ENCODE measurements at regions not wholly inside any gene's neighbourhood (a gene's known extent, or its start where the extent isn't known, plus 50 kb on each side); places are given as distances from the start of the nearest gene placed in this dataset.
A peak's percentile ranks its signal among the peaks of the same experiment; 100 is the strongest.

GRCh38 chr2:49298230-49298629 is 143.9 kb upstream of the FSHR start:
- no peak for DNase-seq

DNA sequence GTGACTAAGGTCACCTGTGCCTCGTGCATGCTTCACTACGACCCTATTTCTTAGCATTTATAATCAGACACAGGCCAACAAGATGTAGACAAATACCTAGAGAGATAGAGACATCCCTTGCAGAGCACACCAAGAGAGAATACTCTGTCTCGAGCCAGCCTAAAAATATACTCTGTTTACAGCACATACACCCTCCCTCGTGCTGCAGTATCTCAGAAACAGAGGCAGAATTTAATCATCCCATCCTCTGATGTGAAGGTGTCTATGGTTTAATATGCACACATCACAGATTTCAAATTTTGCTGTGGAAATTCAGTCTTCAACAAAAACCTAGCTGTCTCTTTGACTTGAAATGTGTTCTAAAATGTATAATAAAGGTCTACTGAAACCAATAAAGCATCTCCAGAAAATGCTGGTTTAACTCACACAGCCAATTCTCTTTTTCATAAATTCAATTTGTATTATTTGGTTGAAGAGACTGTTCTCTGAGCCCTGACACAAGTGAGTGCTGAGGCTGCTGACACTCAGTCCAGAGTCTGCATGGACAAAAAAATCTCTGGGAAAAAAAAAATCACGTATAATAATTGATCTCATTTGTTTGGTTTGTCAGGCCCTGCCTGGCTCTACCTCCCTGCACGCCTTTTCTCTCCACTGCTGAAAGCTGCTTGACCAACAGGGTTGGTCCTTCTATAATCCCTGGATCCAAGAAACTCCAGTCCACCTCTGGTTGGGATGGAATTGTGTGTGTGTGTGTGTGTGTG is 142.0 kb upstream of the FSHR start:
- no peak for DNase-seq

DNA sequence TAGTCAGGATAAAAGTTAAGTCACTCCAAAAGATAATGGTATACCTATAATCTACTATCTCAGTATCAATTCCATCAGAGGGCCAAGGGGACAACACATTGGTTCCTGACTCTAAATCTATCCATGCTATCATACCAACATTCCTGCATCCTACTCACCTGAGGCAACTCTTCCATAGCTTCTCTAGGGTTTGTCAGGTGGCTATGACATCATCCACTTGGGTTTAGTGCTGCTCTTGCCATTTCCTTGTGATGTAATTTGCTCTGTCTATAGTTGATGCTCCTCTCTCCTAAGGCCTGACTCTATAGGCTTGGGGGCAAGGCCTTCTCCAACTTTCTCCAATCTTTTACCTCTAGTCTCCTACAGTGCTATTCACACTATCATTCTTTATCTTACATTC is 139.9 kb upstream of the FSHR start:
- no peak for DNase-seq

DNA sequence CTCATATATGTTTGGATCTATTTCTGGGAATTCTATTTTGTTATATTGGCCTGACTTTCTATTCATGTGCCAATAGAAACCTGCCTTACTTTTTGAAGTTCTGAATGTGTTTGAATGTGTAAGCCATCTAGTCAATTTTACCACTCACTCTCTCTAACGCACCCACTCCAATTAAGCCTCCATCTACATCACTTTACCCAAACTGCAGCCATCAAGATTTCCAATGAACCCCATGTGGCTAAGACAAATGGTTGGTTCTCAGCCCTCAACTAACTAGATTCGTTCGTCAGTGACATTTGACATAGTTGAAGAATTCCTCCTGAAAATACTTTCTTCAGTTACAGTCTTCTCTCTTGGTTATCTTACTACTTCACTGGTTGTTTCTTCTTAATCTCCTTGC is 137.3 kb upstream of the FSHR start:
- no peak for DNase-seq

GRCh38 chr2:49289711-49290110 is 135.4 kb upstream of the FSHR start:
- DNase-seq: no peak

DNA sequence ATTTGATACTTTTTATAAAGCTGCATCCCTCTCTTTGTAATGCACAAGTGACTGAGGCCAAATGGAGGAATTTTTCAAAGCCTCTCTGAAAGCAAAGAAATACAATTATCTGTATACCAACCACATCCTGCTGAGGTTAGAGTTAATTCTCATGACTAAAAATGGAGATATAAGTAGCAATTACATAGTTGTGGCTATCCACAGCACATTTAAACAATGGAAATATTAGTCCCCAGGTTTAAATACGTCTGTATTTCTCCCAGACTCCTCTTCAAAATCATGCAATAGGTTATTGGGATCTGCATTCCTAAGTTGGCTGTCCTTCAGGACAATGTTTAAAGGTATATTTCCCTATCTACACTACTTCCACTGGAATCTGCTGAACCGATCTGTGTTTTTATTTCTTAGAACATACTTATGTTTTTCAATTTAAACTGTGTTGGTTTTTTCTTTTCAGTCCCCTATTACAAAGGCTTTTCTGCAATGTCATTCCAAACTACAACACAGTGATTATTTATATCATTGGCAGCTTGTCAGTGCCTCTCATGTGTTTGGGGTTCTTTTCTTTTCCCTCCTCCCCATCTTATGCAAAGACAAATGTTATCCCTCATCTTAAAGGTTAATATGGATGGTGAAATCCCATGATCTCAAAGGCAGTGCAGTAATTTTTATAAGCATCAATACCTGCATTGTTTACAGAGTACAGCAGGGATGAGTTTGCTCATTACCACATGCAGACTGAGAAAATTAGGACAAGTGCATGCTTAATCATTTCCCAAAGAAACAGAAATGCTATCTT is 134.8 kb upstream of the FSHR start:
- no peak for DNase-seq

DNA sequence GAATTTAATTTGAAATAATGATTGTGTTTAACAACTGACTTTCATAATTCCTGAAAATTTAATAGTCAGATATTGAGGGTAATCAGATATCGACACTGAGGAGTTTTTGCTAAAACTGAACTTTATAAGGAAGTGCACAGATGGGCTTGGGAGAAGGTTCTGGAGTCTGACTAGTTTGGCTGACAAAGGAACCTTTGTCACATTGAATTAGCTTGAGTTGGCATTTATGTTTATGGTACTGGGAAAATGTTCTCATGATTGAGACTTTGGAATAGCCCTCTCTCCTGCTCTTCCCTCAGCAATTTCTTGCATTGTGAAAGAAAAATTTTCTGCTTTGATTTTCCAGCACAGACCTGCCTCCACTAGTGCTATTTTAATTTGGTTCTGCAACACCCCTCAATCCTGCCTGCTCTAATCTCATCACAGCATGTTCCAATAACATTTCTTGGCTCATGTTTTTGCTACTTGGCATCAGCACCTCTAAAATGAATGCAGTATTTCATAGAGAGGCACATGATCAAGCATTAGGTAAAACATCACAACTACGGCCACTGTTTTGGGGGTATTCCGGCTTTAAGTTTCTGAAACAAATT is 133.9 kb upstream of the FSHR start:
- no peak for DNase-seq

GRCh38 chr2:49286726-49287125 is 132.4 kb upstream of the FSHR start:
- no peak for DNase-seq

GRCh38 chr2:49286045-49286444 is 131.7 kb upstream of the FSHR start:
- DNase-seq: no peak

DNA sequence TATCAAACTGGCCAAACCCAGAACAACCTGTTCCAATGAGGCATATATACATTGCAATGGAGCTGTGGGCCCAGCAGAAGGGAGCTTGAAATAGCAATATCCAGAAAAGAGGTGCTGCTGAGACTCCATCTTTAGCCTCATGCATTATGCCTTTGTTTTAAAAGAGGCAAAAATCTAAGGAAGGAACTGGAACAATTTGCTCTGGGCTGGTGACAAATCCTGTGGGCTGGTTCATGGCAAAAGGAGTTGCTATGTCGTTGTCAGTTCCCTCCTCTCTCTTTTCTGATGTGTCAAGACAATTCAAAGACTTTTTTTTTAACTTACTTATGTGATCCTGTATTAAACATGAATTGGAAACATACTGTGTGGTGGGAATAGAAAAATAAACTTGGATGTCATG is 124.2 kb upstream of the FSHR start:
- no peak for DNase-seq

DNA sequence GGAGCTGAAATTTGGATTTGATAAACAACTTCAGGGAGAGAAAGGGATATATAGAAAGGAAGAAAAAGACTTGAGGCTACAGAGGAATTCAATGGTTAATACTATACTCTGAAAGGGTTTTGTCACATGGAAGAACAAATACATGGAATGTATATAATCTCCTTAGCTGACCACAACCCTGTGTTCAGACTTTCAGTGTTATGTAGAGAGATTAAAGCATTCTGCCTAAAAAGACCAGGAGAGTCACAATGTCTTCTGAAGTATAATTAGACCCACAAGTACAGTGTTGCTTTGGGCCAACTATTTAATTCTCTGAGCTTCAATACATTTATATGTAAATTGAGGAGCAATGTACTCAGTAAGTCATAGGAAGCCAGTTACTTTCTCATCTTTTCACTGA is 123.8 kb upstream of the FSHR start:
- DNase-seq: no peak

DNA sequence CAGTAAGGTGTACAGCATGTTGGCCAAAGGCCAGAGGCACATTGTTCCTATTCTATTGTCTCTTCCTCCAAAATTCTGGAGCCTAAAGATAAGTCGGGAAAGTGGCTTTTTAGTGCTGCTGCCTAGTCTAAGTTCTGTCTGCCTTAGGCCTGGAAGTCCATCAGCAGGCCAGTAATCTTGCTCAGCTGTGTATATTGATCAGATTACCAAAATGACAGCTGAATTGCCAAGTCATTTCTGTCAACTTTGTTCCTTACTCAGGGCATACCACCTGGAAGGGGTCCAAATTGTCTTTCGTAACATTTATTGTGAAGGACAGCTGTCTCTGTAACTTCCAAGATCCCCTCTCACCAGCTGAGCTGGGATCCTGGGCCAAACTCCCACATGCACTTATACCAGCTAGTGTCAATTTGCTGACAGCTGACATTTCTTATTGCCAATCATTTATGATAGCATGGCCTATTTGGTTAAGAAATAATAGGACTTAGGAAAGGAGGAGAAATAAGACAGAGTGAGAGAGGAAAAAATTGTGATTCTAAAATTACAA is 116.8 kb upstream of the FSHR start:
- DNase-seq: no peak

DNA sequence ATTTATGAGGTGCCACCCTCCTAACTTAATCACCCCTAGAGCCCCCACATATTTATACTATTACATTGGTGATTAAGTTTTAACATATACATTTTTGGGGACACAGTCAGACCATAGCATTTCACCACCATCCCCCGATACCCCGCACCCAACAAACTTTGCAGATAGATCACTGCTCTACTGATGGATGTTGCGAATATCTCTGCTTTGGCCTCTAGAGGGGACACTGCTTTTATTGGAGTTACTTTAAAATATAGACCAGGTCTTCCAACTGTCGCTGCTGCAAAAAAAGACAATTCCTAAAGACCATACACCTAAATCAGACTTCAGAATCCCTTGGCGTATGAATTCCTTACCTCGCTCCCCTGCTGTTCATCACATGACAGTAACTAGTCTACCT is 115.8 kb upstream of the FSHR start:
- no peak for DNase-seq

DNA sequence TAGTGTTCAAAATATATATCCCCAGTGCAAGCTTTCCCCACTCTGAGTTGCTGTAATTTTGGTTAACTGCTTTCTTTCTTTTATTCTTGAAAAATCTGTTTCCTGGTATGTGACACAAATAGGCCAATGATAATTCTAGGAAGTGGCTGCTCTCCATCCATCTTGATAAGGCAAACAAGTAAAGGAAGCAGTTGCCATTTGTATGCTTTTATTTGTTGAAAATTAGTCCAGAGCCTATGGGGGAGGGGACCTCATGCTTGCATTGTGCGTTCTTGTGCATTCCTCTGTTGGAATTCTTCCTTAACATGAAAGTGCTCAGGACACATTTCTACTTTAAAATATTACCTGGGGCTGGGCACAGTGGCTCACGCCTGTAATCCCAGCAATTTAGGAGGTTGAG is 111.2 kb upstream of the FSHR start:
- no peak for DNase-seq

DNA sequence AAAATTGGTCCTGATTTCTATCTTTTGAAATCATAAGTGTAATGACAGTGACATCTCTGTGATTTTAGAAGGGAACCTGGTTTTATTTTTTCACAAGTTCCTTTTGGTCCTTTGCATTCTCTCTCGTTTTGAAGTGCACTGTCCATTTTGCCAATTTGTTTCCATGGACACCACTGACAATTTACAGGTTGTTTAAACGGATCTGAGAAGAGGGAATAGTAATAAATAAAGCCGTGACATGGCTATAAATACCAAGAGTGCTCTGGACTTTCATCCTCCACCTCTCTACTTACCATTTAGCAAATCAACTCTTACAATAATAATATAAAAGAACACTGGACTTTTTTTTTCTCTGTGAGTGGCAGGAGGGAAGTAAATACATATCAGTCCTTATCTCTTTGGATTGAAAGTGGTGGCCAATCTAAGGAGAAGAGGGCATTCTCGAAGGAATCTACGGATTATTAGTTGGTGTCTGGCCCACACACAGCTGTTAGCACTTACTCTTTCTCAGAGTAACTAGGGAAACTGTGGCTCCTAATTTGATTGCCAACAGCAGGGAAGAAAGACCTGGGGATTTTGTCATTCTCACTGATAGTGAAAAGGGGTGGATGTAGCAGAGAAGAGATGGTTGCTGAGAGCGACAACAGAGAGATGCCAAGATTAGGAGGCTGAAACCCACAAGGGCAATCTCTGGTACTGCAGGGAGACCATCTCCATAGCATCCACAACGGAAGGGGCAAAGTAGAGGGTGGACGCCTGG is 108.7 kb upstream of the FSHR start:
- no peak for DNase-seq

GRCh38 chr2:49261781-49262180 is 107.5 kb upstream of the FSHR start:
- DNase-seq: peak; percentile 21

- DNase-seq: no peak
Measured at GRCh38 chr2:49260979-49261538, 106.7 kb upstream of the FSHR start.

DNA sequence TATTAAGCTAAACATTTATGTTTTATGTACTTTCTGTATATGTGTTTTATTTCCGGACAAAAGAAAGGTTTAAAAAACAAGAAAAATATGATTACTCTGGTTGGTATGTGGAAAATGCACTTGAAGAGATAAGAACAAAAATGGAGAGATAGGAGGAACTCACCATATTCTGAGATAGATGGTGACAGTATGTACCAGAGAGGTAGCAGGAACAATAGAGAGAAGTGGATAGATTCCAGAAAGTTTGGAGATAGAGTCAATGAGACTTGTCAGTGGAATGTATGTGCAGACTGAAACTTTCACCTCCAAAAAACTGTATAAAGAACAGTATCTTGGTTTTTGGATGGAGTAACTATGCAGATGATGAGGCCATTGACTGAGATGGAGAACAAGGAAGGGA is 105.6 kb upstream of the FSHR start:
- no peak for DNase-seq

GRCh38 chr2:49255409-49255971 is 101.2 kb upstream of the FSHR start:
- DNase-seq: peak; percentile 8

DNA sequence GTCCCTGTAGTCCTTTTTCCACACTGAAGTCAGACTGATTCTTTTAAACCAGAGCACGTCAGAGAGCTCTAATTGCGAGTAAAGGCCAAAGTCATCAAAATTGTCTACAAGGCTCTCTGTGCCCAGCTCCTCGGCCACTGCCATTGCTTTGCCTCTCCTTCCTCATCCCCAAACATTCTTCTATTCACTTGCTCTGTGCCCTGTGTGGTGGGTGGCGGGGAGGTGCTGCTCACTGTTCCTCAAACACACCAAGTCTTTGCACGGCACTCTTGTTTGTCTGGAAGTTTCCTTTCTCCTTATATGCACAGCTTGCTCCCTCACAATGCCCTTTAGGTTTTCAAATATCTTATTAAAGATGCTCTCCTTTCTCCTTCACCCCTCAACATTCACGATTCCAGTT is 100.1 kb upstream of the FSHR start:
- no peak for DNase-seq

DNA sequence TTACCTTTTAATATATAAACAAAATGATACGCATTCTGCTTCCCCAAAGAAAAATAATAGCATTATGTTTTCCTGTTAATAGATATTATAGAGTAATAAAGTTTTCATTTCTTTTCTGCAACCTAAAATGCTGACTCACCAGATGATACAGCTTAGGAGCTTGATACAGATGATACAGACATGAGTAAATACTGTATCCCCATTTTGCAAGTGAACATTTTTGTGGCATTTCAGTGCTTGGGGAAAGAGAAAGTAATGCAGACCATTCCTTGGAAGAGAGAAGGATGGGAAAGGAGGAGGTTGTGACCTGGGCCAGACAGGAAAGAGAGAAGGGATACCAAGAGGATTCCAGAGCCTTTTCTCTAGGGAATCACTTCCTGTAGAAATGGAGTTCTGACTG is 97.5 kb upstream of the FSHR start:
- no peak for DNase-seq

DNA sequence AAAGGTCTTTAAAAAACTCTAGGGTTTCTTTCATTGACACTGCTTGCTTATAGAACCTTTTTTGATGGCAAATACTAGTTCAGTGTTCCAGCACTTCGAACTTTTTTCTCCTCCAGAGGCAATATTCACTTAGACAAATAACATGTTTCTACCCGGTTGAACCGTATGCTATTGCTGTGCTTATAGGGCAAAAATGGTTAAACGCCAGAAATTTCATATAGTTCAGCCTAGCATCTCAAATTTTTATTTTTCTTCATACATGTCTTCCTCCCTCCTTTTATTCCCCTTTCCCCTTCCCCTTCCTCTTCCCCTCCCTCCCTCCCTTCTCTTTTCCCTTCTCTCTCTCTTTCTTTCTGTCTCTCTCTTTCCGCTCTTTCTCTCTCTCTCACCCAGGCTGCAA is 96.9 kb upstream of the FSHR start:
- DNase-seq: no peak
